Vagina (tissue), 2 donors: ENCODE measurements at regions not wholly inside any gene's neighbourhood (a gene's known extent, or its start where the extent isn't known, plus 50 kb on each side); places are given as distances from the start of the nearest gene placed in this dataset.

Experiments used
- DNase-seq, 2 donors: peaks; one replicate each; pipeline ENCODE4 v3.0.0-alpha.2; 2017; ENCODE audit errors: extremely low spot score in 2 of 2
- H3K27ac ChIP-seq: fragments of 200-600 bp; sonication (generic); one replicate; pipeline ENCODE4 v1.5.1; 2019
- H3K27me3 ChIP-seq: fragments of 200-600 bp; sonication (generic); one replicate; pipeline ENCODE4 v1.5.1; 2019
- H3K36me3 ChIP-seq, 2 donors: fragments of 200-600 bp; sonication (generic); one replicate each; pipeline ENCODE4 v1.5.1; 2017 to 2019
- H3K4me1 ChIP-seq: fragments of 200-600 bp; sonication (generic); one replicate; pipeline ENCODE4 v1.5.1; 2019
- H3K4me3 ChIP-seq, 2 donors: fragments of 200-600 bp; sonication (generic); 1 replicate in 1 of 2; 2 replicates in 1 of 2; pipeline ENCODE4 v1.5.1; 2016 to 2019
- H3K9me3 ChIP-seq: fragments of 200-600 bp; sonication (generic); one replicate; pipeline ENCODE4 v1.5.1; 2019
- POLR2A ChIP-seq, 2 donors: fragments of 450-650 bp; IDR thresholded peaks; one replicate each; pipeline ENCODE4 v1.6.1; 2017; ENCODE audit warnings: antibody characterized with exemption in 2 of 2, mild to moderate bottlenecking in 2 of 2, moderate library complexity in 2 of 2
- POLR2AphosphoS5 ChIP-seq, 2 donors: sonication (generic); formaldehyde crosslinking; IDR thresholded peaks; one replicate each; pipeline ENCODE4 v1.9.0; 2017; ENCODE audit warnings: antibody characterized with exemption in 2 of 2, mild to moderate bottlenecking in 2 of 2, low read depth in 1 of 2; ENCODE audit not compliant: insufficient read depth in 1 of 2
- intact Hi-C: fragments of 100-400 bp; cut with DNase I; formaldehyde crosslinking; loops from one replicate; pipeline ENCODE4 v1.15.1; 2023
- TF ChIP-seq, protein P1 (sequence below), 3 experiments: fragments of 450-650 bp in 2 of 3; fragments of 200-600 bp in 1 of 3; sonication (generic) in 1 of 3; IDR thresholded peaks; one replicate each; pipeline ENCODE4 v1.5.1; 2017 to 2019; ENCODE audit warnings: antibody characterized with exemption in 3 of 3, mild to moderate bottlenecking in 2 of 3, moderate library complexity in 2 of 3

DNA sequence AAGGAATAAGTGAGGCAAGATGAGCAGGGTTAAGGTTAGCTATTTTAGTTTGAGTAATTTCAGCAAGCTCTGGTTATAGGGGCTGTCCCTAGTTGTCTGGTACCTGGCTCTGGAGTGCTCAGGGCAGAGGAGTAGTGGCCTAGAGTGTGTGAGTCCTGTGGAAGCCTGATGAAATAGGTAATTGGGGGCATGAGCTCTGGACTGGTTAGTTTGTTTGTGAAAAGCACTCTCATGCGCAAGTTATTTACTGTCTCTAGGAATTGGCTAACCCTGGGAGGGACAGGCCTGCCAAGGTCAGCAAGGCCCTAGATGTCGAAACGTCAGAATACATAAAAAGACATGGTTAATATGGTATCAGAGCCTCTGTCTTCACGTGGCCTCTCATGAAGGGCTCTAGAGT lies 900.1 kb downstream of the PCDH17 start:
- Histone ChIP-seq H3K9me3 (no peaks in the 10 kb centered on the region), H3K4me3 (no peak overlapping the region), H3K36me3 (no peaks in the 10 kb centered on the region), H3K27ac (no peak overlapping the region), H3K27me3 (no peaks in the 10 kb centered on the region), H3K4me1 (no peaks in the 10 kb centered on the region)
- TF ChIP-seq POLR2A (IDR thresholded peaks at IDR 0.05) (no peak), POLR2AphosphoS5 (IDR thresholded peaks at IDR 0.05; ENCODE audit: insufficient read depth in 1 of 2, low read depth in 1 of 2) (no peak)
- TF ChIP-seq, protein P1, sequence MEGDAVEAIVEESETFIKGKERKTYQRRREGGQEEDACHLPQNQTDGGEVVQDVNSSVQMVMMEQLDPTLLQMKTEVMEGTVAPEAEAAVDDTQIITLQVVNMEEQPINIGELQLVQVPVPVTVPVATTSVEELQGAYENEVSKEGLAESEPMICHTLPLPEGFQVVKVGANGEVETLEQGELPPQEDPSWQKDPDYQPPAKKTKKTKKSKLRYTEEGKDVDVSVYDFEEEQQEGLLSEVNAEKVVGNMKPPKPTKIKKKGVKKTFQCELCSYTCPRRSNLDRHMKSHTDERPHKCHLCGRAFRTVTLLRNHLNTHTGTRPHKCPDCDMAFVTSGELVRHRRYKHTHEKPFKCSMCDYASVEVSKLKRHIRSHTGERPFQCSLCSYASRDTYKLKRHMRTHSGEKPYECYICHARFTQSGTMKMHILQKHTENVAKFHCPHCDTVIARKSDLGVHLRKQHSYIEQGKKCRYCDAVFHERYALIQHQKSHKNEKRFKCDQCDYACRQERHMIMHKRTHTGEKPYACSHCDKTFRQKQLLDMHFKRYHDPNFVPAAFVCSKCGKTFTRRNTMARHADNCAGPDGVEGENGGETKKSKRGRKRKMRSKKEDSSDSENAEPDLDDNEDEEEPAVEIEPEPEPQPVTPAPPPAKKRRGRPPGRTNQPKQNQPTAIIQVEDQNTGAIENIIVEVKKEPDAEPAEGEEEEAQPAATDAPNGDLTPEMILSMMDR (IDR thresholded peaks at IDR 0.05): no peak
- no peak for DNase-seq
- intact Hi-C loops: no loop called here

DNA sequence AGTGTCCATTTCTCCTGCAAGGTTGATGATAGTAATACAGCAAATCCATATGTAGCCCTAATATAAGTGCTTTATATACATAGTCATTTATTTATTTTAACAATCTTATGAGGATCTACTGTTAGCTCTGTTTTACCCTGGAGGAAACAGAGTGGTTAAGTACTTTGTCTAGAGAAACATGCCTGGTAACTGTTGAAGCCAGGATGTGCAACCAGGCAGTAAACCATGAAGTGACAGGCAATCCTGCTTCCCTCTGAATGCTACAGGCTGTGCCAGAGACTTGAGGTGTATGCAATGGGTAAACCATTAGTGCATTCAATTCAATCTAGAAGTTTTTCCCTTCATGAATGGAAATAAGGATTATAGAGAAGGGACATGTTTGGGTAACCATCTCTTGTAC lies 911.0 kb downstream of the PCDH17 start:
- no peak overlapping the region for H3K27ac ChIP-seq
- H3K9me3 ChIP-seq: no peaks in the 10 kb centered on the region
- no peaks in the 10 kb centered on the region for H3K27me3 ChIP-seq
- intact Hi-C loops: no loop called here
- no peak for DNase-seq
- H3K36me3 ChIP-seq: no peaks in the 10 kb centered on the region
- TF ChIP-seq, protein P1 (IDR thresholded peaks at IDR 0.05): no peak
- TF ChIP-seq POLR2AphosphoS5 (IDR thresholded peaks at IDR 0.05; ENCODE audit: insufficient read depth in 1 of 2, low read depth in 1 of 2) (no peak), POLR2A (IDR thresholded peaks at IDR 0.05) (no peak)
- no peak overlapping the region for H3K4me3 ChIP-seq
- no peaks in the 10 kb centered on the region for H3K4me1 ChIP-seq

DNA sequence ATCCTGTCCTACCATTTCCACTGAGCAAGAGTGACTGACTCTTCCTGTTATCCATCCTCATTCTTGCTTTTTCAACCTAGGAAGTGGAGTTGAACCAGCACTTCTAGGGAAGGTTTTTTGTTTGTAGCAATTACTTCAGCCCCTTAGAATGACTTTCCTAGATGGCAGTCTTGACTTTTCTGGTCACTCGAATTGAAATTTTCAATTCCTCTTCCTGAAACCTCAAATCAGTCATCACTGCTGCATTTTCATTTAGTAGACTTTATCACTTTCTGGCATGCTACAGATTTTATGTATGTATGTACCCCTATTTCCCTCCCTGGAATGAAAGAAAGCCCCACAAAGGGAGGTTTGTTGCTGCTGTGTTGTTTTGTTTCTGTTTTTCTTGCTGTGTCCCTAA lies 915.9 kb downstream of the PCDH17 start:
- TF ChIP-seq, protein P1 (IDR thresholded peaks at IDR 0.05): no peak
- TF ChIP-seq POLR2AphosphoS5 (IDR thresholded peaks at IDR 0.05; ENCODE audit: insufficient read depth in 1 of 2, low read depth in 1 of 2): no peak
- TF ChIP-seq POLR2A (IDR thresholded peaks at IDR 0.05): no peak
- intact Hi-C loops: no loop called here
- Histone ChIP-seq H3K4me3 (no peak overlapping the region), H3K27ac (no peak overlapping the region), H3K36me3 (no peaks in the 10 kb centered on the region), H3K4me1 (no peaks in the 10 kb centered on the region), H3K9me3 (no peaks in the 10 kb centered on the region), H3K27me3 (no peaks in the 10 kb centered on the region)
- DNase-seq: no peak

DNA sequence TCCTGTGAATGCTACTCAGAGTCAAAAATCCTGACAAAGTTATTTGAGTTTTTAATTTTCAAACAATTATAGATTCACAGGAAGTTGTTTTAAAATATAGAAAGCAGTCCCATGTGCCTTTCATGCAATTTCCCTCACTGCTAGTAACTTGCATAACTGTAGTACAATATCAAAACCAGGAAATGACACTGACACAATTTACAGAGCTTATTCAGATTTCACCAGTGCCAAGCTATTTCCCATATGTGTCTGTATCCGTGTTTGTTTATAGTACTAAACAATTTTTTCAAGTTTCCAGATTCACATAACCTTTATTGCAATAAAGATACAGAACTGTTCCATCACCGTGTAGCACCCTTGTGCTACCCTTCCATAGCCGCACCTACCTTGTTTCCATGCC lies 934.6 kb downstream of the PCDH17 start:
- Histone ChIP-seq H3K9me3 (no peaks in the 10 kb centered on the region), H3K27me3 (no peaks in the 10 kb centered on the region), H3K27ac (no peak overlapping the region), H3K4me1 (no peaks in the 10 kb centered on the region), H3K36me3 (no peaks in the 10 kb centered on the region), H3K4me3 (no peak overlapping the region)
- intact Hi-C loops: no loop called here
- DNase-seq: no peak
- TF ChIP-seq POLR2A (IDR thresholded peaks at IDR 0.05): no peak
- TF ChIP-seq, protein P1 (IDR thresholded peaks at IDR 0.05): no peak
- TF ChIP-seq POLR2AphosphoS5 (IDR thresholded peaks at IDR 0.05; ENCODE audit: insufficient read depth in 1 of 2, low read depth in 1 of 2): no peak

DNA sequence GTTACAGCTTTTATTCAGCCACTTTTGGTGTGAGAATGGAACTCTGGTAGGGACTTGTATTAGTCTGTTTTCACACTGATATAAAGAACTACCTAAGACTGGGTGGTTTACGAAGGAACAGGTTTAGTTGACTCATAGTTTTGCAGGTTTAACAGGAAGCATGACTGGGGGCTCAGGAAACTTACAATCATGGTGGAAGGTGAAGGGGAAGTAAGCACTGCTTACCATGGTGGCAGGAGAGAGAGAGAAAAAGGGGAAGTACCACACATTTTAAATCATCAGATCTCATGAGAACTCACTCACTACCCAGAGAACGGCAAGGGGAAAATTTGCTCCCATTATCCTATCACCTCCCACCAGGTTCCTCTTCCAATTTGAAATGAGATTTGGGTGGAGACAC lies 942.2 kb downstream of the PCDH17 start:
- no peaks in the 10 kb centered on the region for H3K4me1 ChIP-seq
- no peak overlapping the region for H3K27ac ChIP-seq
- no peak overlapping the region for H3K4me3 ChIP-seq
- no peak for DNase-seq
- intact Hi-C loops: no loop called here
- no peaks in the 10 kb centered on the region for H3K36me3 ChIP-seq
- TF ChIP-seq POLR2A (IDR thresholded peaks at IDR 0.05) (no peak), POLR2AphosphoS5 (IDR thresholded peaks at IDR 0.05; ENCODE audit: insufficient read depth in 1 of 2, low read depth in 1 of 2) (no peak)
- TF ChIP-seq, protein P1 (IDR thresholded peaks at IDR 0.05): no peak
- H3K9me3 ChIP-seq: no peaks in the 10 kb centered on the region
- no peaks in the 10 kb centered on the region for H3K27me3 ChIP-seq
